Ureter (tissue), 1 donor: ENCODE measurements at regions not wholly inside any gene's neighbourhood (a gene's known extent, or its start where the extent isn't known, plus 50 kb on each side); places are given as distances from the start of the nearest gene placed in this dataset.
"Not testable (repeated sequence)": the region's sequence is repeated elsewhere in the genome, so short reads cannot be mapped to it uniquely, and the experiment has no call there.

Experiments
- DNase-seq: peaks from one replicate; pipeline ENCODE4 v3.0.0-alpha.2; 2020; ENCODE audit warnings: low spot score
- donor health status: DM: yes; HTN: yes; CAD: no.

DNA sequence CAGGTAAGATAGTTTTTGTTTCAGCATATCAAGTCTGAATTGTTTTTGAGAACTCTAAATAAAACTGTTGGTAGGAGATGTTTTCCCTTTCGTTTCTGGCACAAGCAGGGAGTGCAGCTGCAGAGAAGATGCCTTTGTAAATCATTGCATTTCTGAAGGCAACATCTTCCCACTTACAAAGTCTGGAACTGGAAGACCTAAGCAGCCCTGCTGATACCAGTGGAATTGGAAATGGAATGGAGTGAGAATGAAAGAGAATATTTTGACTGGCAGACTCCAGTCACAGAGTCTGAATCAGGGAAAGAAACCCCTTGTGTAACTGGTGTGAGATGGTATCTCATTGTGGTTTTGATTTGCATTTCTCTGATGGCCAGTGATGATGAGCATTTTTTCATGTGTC lies 815.6 kb downstream of the LTN1 start:
- no peak for DNase-seq

DNA sequence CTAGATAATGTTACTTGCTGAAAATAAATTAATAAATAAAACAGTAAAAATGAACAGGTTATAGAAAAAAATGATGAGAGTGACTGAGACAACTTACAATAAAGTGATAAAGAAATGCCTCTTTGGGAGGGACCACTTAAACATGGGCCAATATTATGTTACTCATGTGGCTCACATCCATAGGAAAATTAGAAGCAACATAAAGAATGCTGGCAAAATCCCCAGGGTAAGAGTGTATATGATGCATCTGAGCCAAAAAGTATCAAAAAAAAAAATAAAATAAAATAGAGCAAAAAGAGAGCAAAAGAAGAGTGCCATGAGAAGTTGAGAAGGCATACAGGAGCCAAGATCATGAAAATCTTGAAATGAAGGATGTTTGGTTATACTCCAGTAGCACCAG lies 818.0 kb downstream of the LTN1 start:
- DNase-seq, result no peak

DNA sequence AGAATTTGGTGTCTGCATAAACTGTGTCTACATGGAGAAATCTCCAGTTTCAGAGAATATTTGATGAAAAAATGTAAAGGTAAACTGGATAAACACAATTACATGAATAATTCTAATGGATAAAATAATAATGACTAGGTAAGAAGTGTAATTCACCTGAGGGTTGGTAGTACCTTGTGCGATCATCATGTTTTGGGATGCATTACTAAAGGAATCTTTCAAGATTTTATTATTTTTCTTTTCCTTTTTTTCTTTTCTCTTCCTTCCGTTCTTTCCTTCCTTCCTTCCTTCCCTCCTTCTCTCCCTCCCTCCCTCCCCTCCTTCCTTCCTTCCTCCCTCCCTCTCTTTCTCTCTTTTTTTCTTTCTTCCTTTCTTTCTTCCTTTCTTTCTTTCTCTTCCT lies 818.7 kb downstream of the LTN1 start:
- DNase-seq, result no peak

DNA sequence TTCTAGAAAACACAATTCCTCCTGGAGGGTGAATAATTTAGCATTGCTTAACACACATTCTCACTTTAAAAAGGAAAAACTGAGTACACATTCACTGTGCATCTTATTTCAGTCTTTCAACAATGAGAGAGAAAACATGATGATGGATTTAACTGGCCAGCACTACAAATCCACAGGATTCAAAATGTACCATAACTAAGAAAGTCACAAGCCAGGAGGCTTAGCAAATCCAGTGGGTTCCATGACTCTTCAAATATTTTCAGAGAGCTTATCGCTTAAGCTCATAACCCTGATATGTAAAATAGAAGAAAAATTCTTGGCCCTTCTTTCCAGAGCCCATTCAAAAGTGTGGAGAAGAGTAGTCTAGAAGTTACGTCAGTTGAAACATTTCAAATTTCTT lies 820.3 kb downstream of the LTN1 start:
- DNase-seq, result no peak

DNA sequence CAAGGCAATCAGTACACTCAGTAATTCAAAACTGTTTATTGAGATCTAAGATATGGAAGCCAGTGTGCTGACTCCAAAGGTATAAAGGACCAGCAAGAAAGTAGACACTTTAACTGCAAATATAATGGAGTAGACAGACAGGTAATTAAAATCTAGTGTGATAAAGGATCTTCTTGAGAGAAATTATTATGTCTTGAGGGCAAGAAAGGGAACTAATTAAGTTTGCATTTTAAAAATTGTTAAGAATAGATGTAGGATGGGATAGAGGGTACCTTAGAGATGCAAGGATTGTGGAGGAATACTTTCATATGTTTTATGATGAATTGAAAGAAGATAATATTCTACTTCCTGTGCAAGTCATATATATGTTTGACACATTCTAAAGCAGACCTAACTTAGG lies 825.3 kb downstream of the LTN1 start:
- no peak for DNase-seq

DNA sequence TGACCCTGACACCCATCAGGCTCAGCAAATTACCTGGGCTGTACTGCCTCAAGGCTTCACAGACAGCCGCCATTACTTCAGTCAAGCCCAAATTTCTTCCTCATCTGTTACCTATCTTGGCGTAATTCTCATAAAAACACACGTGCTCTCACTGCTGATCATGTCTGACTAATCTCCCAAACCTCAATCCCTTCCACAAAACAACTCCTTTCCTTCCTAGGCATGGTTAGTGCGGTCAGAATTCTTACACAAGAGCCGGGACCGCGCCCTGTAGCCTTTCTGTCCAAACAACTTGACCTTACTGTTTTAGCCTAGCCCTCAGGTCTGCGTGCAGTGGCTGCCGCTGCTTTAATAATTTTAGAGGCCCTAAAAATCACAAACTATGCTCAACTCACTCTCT lies 828.2 kb downstream of the LTN1 start:
- DNase-seq, result not testable (repeated sequence)

DNA sequence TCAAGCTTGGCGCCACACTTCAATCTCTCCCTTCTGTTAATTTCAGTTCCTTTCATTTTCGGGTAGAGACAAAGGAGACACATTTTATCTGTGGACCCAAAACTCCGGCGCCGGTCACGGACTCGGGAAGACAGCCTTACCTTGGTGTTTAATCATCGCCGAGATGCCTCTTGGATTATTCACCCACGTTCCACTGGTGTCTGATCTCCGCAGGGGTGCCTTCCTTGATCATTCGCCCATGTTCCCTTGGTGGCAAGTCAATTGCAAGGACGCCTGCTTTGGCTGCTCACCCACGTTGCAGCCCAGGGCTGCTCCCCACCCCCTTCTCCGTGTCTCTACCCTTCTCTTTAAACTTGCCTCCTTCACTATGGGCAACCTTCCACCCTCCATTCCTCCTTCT lies 830.6 kb downstream of the LTN1 start:
- DNase-seq, result not testable (repeated sequence)

DNA sequence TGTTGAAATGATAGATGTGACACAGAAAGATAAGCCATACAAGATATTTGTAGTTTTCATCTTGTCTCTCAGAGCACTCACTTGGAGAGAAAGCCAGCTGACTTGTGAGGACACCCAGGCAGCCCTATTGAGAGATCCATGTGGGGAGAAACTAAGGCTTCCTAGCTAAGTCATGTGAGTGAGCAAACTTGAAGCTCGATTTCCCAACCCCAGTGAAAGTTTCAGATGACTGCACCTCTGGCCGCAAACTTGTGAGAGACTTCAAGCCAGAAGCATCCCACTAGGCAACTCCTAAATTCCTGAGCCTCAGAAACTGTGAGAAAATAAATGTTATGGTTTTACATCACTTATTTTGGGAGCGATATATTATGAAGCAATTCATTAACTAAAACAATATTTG lies 832.3 kb downstream of the LTN1 start:
- DNase-seq, result no peak

DNA sequence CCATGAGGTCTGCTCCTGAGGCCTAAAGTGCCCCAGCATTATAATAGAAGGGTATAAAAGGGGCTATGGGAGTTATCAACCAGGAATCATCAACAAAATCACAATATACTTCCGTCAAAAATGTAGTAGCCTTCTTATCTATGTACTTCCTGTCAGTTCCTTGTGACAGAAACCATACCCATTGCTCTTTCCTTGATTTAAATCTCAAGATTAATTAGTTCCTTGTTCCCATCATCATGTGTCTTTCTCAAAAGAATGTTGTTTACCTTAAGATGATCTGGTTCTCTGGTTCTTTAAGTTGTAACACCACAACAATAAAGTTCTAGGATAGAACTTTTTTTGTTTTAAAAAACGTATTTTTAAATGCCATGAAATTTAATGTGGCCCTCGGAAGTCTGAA lies 833.3 kb downstream of the LTN1 start:
- DNase-seq, result no peak

DNA sequence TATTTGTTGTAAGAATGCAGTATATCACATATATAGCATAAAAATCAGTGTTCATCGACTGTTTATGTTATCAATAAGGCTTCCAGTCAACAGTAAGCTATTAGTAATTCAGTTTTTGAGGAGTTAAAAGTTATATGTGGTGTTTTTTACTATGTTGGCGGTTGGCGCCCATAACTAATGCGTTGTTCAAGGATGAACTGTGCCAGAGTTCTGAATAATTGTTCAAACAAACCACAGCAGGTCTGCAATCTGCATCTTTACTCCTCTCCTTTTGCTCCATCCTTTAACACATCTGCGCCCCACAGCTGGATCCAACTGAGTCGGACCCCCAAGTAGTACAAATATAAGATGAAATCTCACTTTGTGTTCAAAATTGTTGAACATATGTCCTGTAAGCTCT lies 836.1 kb downstream of the LTN1 start:
- DNase-seq, result no peak

DNA sequence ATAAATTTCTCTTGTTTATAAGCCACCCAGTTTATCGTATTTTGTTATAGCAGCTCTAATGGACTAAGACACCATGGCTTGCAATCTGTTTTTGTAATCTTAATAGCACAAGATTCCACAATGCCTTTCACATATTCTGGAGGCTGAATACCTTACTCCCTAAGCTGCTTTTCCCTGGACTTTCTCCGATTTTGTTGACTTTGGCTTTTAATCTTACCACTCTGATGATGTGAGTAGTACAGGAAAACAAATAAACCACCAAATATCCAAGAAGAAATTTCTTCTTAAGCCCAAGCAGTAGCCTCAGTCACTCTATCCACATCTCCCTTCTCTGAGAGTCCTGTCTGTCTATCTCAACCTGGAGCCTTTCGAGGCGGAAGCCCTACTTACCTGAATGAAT lies 838.6 kb downstream of the LTN1 start:
- no peak for DNase-seq

DNA sequence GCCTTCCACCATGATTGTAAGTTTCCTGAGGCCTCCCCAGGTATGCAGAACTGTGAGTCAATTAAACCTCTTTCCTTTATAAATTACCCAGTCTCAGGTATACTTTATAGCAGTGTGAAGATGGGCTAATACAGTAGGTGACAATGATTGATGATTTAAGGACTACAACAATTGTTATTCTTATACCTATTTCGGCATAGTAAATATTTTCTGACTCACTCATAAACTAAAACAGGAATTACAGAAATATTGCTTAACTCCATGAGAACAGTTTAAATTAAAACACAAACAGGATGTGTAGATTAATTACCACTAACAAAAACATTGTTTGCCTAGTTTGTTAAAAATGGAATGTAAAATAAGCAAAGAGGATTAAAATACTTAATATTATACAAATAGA lies 839.9 kb downstream of the LTN1 start:
- no peak for DNase-seq

DNA sequence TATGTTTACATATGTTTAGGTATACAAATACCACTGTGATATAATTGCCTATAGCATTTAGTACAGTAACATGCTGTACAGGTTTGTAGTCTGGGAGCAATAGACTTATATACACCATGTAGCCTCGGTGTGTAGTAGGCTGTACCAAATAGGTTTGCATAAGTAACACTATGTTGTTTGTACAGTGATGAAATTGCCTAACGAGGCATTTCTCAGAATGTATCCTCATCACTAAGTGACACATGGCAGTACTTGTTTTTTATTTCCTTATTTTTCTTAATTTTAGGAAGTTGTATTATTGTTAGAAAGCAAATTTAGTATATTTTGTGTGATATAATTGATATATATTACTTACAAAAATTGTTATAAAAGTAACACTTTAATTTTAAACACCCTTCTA lies 840.9 kb downstream of the LTN1 start:
- DNase-seq, result no peak

DNA sequence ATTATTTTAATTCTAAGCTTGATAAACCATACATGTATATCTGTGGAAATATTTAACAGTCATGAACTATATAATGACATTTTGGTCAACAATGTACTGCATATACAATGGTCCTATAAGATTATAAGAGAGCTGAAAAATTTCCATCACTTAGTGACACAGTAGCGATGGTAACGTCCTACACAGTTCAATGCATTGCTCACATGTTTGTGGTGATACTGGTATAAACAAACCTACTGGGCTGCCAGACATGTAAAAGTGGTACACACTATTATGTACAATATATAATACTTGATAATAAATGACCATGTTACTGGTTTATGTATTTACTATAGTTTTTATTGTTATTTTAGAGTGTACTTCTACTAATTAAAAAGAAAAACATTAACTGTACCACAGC lies 841.9 kb downstream of the LTN1 start:
- no peak for DNase-seq

DNA sequence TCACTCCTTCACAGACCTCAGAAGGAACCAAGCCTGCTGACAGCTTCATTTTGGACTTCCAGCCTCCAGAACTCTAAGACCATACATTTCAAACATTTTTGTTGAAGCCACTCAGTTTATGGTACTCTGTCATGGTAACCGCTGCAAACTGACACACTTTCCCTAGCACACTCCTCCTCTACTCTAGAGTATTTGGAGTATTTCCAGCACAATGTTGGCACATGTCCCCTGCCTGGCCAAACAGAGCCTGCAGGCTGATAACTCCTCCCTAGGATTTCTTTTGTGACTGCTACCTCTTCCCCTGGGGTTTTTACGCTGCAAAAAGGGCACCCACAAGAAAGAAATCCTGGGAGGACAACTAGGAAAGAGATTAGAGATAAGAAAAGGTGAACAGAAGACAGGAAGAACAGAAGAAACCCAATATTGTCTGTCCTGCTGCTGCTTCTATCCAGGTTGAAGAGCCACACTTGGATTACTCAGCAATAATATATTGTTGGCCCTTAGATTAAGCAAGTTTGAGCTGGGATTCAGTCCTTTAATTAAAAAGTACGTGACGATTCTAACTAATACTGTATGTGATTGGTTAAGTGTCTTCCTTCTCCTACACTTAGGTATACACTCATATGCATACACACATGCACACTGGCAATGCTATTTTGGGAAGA lies 844.1 kb downstream of the LTN1 start:
- DNase-seq, result no peak

DNA sequence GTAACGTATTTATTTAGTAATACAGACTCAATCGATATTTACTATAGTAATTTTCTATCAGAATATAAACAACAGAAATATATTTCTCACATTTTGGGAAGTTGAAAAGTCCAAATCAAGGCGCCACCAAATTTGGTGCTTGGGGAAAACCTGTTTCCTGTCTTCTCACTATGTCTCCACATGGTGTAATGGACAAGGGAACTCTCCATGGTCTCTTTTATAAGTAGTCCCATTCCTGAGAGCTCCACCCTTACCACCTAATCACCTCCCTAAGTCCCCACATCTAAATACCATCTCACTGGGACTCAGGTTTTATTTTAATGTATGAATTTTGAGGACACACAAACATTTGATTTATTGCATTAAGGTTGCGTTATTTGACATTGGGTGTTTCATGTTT lies 848.0 kb downstream of the LTN1 start:
- DNase-seq, result no peak

DNA sequence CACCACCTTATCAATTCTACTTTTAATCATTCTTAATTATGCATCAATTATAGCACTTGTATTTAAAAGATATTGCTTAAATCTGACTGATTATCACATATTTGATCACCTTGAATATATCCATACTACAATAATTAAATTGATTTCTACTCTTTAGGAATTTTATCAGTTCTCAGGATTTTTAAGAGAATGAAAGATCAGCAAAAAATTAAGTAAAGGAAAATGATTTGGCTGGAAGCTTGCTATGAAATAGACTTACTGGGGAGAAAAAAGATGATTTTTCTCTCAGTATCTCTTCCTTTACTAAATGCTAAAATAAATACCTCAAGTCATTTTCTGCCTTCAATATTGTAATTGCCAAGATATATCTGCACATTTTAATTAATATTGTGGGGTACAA lies 848.6 kb downstream of the LTN1 start:
- no peak for DNase-seq

DNA sequence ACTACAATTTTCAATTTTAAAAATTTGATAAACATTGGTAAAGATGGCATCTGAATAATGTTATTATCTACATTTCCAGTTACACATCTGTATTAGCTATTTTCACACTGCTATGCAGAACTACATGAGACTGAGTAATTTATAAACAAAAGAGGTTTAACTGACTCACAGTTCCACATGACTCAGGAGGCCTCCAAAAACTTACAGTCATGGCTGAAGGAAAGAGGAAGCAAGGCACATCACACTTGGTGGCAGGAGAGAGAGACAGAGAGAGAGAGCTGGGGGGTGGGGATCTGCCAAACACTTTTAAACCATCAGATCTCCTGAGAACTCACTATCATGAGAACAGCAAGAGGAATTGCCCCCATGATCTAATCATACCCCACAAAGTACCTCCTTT lies 850.0 kb downstream of the LTN1 start:
- DNase-seq, result no peak

DNA sequence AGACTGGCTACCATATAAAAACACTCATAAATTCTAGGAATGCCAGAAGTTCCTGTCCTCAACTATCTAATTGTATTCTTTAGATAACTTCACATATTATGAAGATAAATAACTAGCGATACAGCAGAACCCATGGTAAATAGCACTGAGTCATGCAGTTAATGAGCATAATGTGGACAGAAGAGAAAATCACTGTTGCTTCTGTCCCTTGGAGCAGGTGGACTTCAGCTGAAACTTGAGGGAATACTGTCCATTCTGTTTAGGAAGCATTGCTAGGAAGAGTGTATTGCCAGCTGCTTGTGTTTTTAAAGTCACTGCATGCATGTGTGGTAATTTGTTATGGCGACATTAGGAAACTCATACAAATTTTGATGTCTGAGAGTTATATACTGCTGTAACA lies 854.4 kb downstream of the LTN1 start:
- DNase-seq, result no peak

DNA sequence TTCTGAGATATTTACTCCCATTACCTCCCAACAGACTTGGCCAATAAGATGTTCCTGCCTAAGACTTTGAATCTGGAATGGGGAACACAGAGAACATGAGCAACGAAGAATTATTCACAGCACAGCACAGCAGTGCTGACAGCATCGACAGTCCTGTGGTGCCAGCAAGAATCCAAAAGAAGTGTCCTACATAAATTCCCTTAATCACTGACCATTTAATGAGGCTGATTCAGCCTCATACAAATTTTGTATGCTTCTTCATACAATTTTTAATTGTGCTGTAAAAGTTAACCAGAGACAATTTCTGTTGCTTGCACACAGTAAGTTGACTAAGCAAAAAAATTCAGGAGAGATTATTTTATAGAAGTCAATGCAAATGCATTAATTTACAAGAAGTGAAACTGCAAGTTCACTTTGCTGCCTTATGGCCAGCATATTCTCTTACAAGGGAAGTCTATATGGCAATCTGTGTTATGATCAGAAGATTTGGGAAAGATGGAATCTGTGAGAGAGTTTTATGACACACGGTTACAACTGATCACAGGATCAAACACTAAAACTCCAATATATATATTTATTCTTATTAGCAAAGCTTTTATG lies 855.9 kb downstream of the LTN1 start:
- no peak for DNase-seq

DNA sequence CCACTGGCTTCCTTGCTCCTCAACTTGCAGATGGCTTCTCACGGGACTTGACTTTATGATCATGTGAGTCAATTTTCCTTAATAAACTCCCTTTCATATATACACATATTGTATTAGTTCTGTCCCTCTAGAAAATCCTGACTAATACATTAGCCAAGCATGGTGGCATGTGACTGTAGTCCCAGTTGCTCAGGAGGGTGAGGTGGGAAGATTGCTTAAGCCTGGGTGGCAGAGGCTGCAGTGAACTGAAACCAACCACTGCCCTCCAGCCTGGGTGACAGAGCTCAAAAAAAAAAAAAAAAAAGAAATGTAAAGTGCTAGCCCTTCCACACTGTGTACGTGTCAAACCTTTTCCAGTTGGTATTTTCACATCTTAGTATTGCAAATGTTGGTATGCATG lies 857.0 kb downstream of the LTN1 start:
- DNase-seq, result no peak

DNA sequence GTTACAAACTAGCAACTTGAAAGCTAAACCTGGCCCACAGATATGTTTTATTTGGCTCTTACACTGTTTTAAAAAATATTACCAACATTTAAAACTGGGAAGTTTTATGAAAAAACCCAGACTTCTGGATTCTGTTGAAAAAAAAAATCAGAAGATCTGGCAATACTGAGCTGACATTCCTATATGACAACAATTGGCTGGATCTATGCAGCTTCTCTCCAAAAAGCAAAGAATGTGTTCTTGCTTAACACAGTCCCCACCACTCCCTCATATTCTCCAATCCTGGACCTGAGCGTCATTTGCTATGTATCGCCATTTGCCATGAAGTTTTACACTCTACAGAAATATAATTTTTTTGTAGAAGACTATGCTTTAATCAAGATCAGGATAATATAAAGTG lies 859.6 kb downstream of the LTN1 start:
- no peak for DNase-seq

DNA sequence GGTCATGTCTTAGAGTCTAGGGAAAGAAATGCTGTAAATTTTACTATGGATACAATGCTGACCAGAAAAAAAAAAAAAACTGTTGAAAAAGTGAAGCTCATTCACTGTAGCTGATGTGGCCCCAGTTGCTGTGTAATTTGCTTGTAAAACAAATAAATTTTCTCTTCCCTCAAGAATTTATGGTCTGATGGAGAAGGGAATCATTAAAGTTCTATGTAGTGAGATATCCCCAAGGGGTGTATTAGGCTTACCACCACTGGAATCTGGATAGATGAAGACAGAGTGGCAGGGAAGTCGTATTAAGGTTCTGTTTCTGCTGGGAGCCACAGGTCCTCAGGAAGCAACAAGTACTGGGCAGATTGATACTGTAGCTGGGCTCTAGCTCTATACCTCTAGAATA lies 860.0 kb downstream of the LTN1 start:
- DNase-seq, result no peak

DNA sequence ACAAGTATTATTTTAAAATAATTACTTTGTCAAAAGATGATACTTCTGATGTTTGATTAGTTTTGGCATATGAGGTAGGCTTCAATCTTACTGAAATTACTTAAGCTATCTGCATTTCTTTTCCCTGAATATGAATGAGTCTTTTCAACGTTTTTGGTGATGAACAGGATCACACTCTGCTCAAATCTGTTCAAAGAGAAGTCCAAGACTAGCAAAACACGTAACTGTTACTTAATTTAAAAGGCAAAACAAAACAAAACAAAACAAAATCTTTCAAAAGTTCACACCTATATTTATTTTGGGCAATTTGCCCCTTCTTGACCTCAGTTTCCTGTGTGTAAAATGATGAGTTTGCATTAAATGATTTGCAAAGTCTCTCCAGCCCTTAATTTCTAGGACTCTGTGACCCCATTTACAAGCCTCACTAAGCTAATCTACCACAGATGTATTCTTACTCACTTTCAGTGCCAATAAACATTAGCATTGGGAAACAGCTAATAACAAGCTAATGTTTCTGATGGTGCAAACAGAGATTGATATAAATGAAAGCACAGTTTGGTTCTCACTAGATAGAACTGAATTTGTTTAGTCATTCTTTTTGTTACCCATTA lies 865.4 kb downstream of the LTN1 start:
- no peak for DNase-seq
